Tibial artery (tissue), 4 donors: ENCODE measurements at regions not wholly inside any gene's neighbourhood (a gene's known extent, or its start where the extent isn't known, plus 50 kb on each side); places are given as distances from the start of the nearest gene placed in this dataset.

Experiments
- DNase-seq, 2 donors: peaks; one replicate each; pipeline ENCODE4 v3.0.0-alpha.2; 2019
- H3K27ac ChIP-seq, 2 donors: fragments of 200-600 bp; sonication (generic) in 1 of 2; 1 replicate in 1 of 2; 2 replicates in 1 of 2; pipeline ENCODE4 v1.5.1; 2018 to 2019; ENCODE audit warnings: mild to moderate bottlenecking in 1 of 2
- H3K27me3 ChIP-seq, 2 donors: fragments of 200-600 bp; sonication (generic) in 1 of 2; one replicate each; pipeline versions ENCODE4 v1.5.1 to v1.6.0; 2016 to 2019
- H3K36me3 ChIP-seq, 3 donors: fragments of 200-600 bp; sonication (generic) in 2 of 3; one replicate each; pipeline ENCODE4 v1.5.1; 2016 to 2019; ENCODE audit warnings: mild to moderate bottlenecking in 2 of 3
- H3K4me1 ChIP-seq, 4 donors: fragments of 200-600 bp; sonication (generic) in 2 of 4; 1 replicate in 3 of 4; 2 replicates in 1 of 4; pipeline ENCODE4 v1.5.1; 2016 to 2019
- H3K4me3 ChIP-seq, 2 donors: fragments of 200-600 bp; sonication (generic) in 1 of 2; 1 replicate in 1 of 2; 2 replicates in 1 of 2; pipeline ENCODE4 v1.5.1; 2018 to 2019; ENCODE audit warnings: mild to moderate bottlenecking in 2 of 2
- H3K9me3 ChIP-seq, 3 donors: fragments of 200-600 bp; sonication (generic) in 1 of 3; one replicate each; pipeline ENCODE4 v1.5.1; 2016 to 2019
- CTCF ChIP-seq, 2 experiments: fragments of 200-600 bp in 1 of 2; fragments of 450-650 bp in 1 of 2; IDR thresholded peaks; one replicate each; pipeline ENCODE4 v1.5.1; 2017 to 2019; ENCODE audit warnings: antibody characterized with exemption in 2 of 2, mild to moderate bottlenecking in 1 of 2, moderate library complexity in 1 of 2
- intact Hi-C: fragments of 100-400 bp; cut with DNase I; formaldehyde crosslinking; loops from one replicate; pipeline ENCODE4 v1.15.0; 2023; ENCODE audit warnings: low total_unique reads

GRCh38 chr5:144864118-144864517, 693.4 kb downstream of the KCTD16 start:
- Histone ChIP-seq H3K4me3 (no peak overlapping the region), H3K36me3 (no peaks in the 10 kb centered on the region), H3K27me3 (no peaks in the 10 kb centered on the region), H3K4me1 (no peaks in the 10 kb centered on the region), H3K27ac (no peak overlapping the region), H3K9me3 (no peaks in the 10 kb centered on the region)
- intact Hi-C loops = no loop called here
- no peak for DNase-seq
- no peak for TF ChIP-seq CTCF (IDR thresholded peaks at IDR 0.05)

DNA sequence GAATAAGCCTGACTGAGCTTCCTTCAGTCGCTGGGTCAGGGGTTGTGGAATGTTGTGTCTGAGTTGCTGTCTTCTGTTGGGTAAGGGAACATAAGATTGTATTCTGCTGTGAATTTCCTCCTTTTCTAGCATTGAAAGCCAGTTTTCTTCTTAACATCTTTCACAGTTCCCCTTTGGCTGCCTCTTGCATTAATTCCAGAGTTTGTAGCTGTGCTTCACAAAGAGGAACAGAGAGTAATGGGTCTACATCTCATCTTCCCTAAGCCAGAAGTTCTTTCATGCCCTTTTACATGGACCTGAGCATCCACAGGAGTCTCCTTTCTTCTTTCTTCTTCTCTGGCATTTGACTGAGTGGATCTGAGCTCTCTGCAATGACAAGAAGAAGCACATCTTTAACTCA, 686.8 kb downstream of the KCTD16 start:
- no peak for DNase-seq
- Histone ChIP-seq H3K27ac (no peak overlapping the region), H3K4me1 (no peaks in the 10 kb centered on the region), H3K36me3 (no peaks in the 10 kb centered on the region), H3K4me3 (no peak overlapping the region), H3K27me3 (no peaks in the 10 kb centered on the region), H3K9me3 (no peaks in the 10 kb centered on the region)
- TF ChIP-seq CTCF (IDR thresholded peaks at IDR 0.05) = no peak
- intact Hi-C loops = no loop called here

DNA sequence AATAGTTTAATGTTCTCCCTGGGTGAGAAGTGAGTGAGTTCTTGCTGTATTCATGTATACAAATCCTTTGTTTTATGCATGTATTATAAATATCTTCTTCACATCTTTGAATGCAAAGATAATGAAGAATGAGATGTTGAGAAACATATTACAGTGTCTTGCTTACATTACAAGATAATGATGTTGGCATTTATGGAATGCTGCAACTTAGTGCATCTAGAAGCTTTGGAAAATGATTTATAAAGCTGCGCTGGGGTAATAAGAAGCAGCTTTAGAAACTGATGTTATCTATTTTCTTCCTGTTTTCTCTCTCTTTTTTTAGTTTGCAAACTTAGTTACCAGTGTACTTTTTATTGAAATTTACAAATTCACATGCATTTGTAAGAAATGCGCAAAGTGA, 673.4 kb downstream of the KCTD16 start:
- DNase-seq = no peak
- intact Hi-C loops = no loop called here
- Histone ChIP-seq H3K27ac (no peak overlapping the region), H3K27me3 (no peaks in the 10 kb centered on the region), H3K4me1 (no peaks in the 10 kb centered on the region), H3K4me3 (no peak overlapping the region), H3K36me3 (no peaks in the 10 kb centered on the region), H3K9me3 (no peaks in the 10 kb centered on the region)
- TF ChIP-seq CTCF (IDR thresholded peaks at IDR 0.05) = no peak

- H3K27ac ChIP-seq = no peak overlapping the region
- intact Hi-C loops = no loop called here
Measured at GRCh38 chr5:144832416-144832815, 661.7 kb downstream of the KCTD16 start.

DNA sequence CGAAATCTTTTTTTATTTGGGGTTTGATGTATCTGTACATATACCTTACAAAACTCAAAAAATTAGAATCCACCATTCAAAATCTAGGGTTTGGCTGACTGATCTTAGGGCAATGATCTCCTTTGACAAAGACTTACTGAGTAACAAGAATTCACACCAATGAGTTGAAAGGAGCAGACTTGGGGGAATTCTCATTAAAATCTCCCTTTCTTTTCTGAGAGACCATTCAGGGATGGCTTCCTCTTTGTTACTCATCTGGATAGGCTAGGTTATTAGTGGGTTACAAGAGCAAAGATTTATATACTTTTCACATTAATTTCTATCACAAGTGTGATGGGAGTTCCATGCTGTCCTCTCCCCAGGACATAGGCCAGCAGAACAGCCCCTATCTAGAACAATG, 661.0 kb downstream of the KCTD16 start:
- no peaks in the 10 kb centered on the region for H3K9me3 ChIP-seq
- DNase-seq = no peak
- no peak overlapping the region for H3K4me3 ChIP-seq
- H3K27me3 ChIP-seq = no peaks in the 10 kb centered on the region
- no peaks in the 10 kb centered on the region for H3K36me3 ChIP-seq
- intact Hi-C loops = no loop called here
- no peak overlapping the region for H3K27ac ChIP-seq
- H3K4me1 ChIP-seq = no peaks in the 10 kb centered on the region
- TF ChIP-seq CTCF (IDR thresholded peaks at IDR 0.05) = no peak

More at GRCh38 chr5:144832416-144832815, 661.7 kb downstream of the KCTD16 start:
- TF ChIP-seq CTCF (IDR thresholded peaks at IDR 0.05) = no peak
- H3K4me3 ChIP-seq = no peak overlapping the region
- no peaks in the 10 kb centered on the region for H3K4me1 ChIP-seq
- no peaks in the 10 kb centered on the region for H3K27me3 ChIP-seq
- no peaks in the 10 kb centered on the region for H3K36me3 ChIP-seq
- DNase-seq = no peak
- no peaks in the 10 kb centered on the region for H3K9me3 ChIP-seq

DNA sequence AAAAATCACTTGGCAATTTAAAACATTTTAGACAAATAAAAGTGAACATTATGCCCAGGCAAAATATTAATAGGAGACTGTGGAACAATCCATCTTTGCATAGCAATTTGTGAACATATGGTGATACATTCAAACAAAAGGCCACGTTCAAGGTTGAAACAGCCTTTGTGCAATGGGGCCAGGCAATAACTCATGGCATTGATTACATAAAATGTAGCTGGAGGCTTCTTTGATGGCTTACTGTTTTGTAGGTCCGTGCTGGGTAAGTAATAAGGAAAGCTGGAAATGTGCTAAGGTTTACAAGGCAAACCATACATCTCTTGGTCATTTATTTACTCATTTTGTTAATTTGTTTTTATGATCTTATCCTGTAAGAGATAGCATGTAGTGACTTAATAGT, 651.8 kb downstream of the KCTD16 start:
- no peak for TF ChIP-seq CTCF (IDR thresholded peaks at IDR 0.05)
- no peak for DNase-seq
- Histone ChIP-seq H3K4me1 (no peaks in the 10 kb centered on the region), H3K36me3 (no peaks in the 10 kb centered on the region), H3K27ac (no peak overlapping the region), H3K9me3 (no peaks in the 10 kb centered on the region), H3K27me3 (no peaks in the 10 kb centered on the region), H3K4me3 (no peak overlapping the region)
- intact Hi-C loops = no loop called here
